ENCODE measurements at regions not wholly inside any gene's neighbourhood (a gene's known extent, or its start where the extent isn't known, plus 50 kb on each side); places are given as distances from the start of the nearest gene placed in this dataset.

- TF ChIP-seq CTCF (IDR thresholded peaks at IDR 0.05; ENCODE audit: insufficient read depth, low read length, poor library complexity, severe bottlenecking), result no peak
- TF ChIP-seq EZH2phosphoT487 (conservative IDR thresholded peaks at IDR 0.05; ENCODE audit: low read length), result no peak
Measured at GRCh38 chr4:23320931-23321587, 568.8 kb downstream of the PPARGC1A start.

All from SU-DHL-6 (cell line).